PC-9 (cell line): ENCODE measurements at regions not wholly inside any gene's neighbourhood (a gene's known extent, or its start where the extent isn't known, plus 50 kb on each side); places are given as distances from the start of the nearest gene placed in this dataset.

Source experiments
- EZH2 ChIP-seq: fragments of 200-600 bp; sonication (generic); IDR thresholded peaks from 2 replicates; pipeline ENCODE4 v1.8.0; 2017; ENCODE audit warnings: antibody characterized with exemption, low read depth
- TF ChIP-seq, protein P1 (sequence below): fragments of 200-600 bp; sonication (generic); conservative IDR thresholded peaks from 2 replicates; pipeline ENCODE4 v1.6.1; 2017; ENCODE audit warnings: mixed run types, antibody characterized with exemption, mild to moderate bottlenecking, moderate library complexity

- no peak for TF ChIP-seq EZH2
- TF ChIP-seq, protein P1, sequence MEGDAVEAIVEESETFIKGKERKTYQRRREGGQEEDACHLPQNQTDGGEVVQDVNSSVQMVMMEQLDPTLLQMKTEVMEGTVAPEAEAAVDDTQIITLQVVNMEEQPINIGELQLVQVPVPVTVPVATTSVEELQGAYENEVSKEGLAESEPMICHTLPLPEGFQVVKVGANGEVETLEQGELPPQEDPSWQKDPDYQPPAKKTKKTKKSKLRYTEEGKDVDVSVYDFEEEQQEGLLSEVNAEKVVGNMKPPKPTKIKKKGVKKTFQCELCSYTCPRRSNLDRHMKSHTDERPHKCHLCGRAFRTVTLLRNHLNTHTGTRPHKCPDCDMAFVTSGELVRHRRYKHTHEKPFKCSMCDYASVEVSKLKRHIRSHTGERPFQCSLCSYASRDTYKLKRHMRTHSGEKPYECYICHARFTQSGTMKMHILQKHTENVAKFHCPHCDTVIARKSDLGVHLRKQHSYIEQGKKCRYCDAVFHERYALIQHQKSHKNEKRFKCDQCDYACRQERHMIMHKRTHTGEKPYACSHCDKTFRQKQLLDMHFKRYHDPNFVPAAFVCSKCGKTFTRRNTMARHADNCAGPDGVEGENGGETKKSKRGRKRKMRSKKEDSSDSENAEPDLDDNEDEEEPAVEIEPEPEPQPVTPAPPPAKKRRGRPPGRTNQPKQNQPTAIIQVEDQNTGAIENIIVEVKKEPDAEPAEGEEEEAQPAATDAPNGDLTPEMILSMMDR = no peak
These were observed 63.8 kb upstream of the XCR1 start for GRCh38 chr3:46091046-46091445.
